ENCODE measurements at regions not wholly inside any gene's neighbourhood (a gene's known extent, or its start where the extent isn't known, plus 50 kb on each side); places are given as distances from the start of the nearest gene placed in this dataset.

- no peak for TF ChIP-seq CTCF (conservative IDR thresholded peaks at IDR 0.05 in 1 of 2, IDR thresholded peaks at IDR 0.05 in 1 of 2; ENCODE audit: low read depth in 1 of 2, low read length in 2 of 2)
- TF ChIP-seq EZH2 (IDR thresholded peaks at IDR 0.05; ENCODE audit: low read length, missing control alignments) = no peak
- Histone ChIP-seq H3K4me2 (ENCODE audit: extremely low read depth, insufficient read depth, low read length) (no peak overlapping the region), H3K36me3 (ENCODE audit: control insufficient read depth, insufficient read depth, low read length) (no peaks in the 10 kb centered on the region), H3K79me2 (ENCODE audit: control insufficient read depth, insufficient read depth, low read length) (no peaks in the 10 kb centered on the region), H3K27ac (ENCODE audit: insufficient read depth, low read length) (no peak overlapping the region), H3K9ac (ENCODE audit: insufficient read depth, low read length) (no peak overlapping the region), H2AFZ (ENCODE audit: low read length) (no peak overlapping the region), H4K20me1 (ENCODE audit: control insufficient read depth, extremely low read depth, insufficient read depth, low read length) (no peaks in the 10 kb centered on the region), H3K27me3 (ENCODE audit: control insufficient read depth, insufficient read depth, low read length) (no peaks in the 10 kb centered on the region), H3K9me3 (ENCODE audit: control insufficient read depth, insufficient read depth, low read depth, low read length) (no peaks in the 10 kb centered on the region), H3K4me3 (replicated peaks in 1 of 4; ENCODE audit: control extremely low read depth in 1 of 4, insufficient read depth in 1 of 4, low read depth in 3 of 4, low read length in 4 of 4) (no peak overlapping the region), H3K4me1 (ENCODE audit: control insufficient read depth, extremely low read depth, insufficient read depth, low read length) (peaks cover 4% of the 10 kb centered on the region)
- no peak for DNase-seq (ENCODE audit: low read depth in 2 of 2)
Observed at GRCh38 chr2:41856946-41857345, 190.9 kb upstream of the PKDCC start.

DNA sequence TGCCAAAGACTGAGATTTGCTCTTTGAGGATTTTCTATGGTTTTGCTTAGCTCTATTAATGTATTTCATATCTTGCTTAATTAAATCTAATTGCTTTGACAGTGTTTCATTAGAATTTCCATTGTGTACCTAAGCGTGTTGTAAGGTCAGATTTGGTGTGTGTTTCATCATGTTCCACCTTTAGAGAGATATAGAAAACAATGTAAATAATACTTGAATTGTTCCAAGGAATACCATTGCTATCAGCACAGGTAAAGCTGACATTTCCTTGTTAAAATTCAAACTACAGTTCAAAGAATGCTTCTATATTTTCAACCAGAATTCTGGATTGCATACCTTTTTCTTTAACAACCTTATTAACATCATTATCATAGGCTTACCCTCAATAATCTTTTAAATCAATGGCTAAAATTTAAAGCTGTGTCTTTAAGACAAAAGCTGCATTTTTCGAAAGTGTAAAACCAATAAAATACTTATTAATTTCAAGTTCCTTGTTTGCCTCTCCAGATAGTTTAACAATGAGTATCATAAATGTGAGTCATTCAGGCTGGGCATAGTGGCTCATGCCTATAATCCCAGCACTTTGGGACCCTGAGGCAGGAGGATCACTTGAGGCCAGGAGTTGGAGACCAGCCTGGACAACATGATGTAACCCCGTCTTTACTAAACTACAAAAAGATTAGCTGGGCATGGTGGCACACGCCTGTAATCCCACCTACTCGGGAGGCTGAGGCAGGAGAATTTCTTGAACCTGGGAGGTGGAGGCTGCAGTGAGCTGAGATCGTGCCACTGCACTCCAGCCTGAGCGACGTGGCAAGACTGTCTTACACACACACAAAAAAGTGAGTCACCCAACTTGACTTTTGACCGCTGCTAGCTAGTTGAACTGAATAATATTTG is 188.0 kb upstream of the PKDCC start:
- H3K79me2 ChIP-seq (ENCODE audit: control insufficient read depth, insufficient read depth, low read length) = no peaks in the 10 kb centered on the region
- H3K4me3 ChIP-seq (replicated peaks in 1 of 4; ENCODE audit: control extremely low read depth in 1 of 4, insufficient read depth in 1 of 4, low read depth in 3 of 4, low read length in 4 of 4) = no peak overlapping the region
- no peak for TF ChIP-seq CTCF (conservative IDR thresholded peaks at IDR 0.05 in 1 of 2, IDR thresholded peaks at IDR 0.05 in 1 of 2; ENCODE audit: low read depth in 1 of 2, low read length in 2 of 2)
- no peak for TF ChIP-seq EZH2 (IDR thresholded peaks at IDR 0.05; ENCODE audit: low read length, missing control alignments)
- H3K4me2 ChIP-seq (ENCODE audit: extremely low read depth, insufficient read depth, low read length) = peak overlapping the region; percentile 27
- H3K27ac ChIP-seq (ENCODE audit: insufficient read depth, low read length) = peak overlapping the region; percentile 30
- no peaks in the 10 kb centered on the region for H3K9me3 ChIP-seq (ENCODE audit: control insufficient read depth, insufficient read depth, low read depth, low read length)
- H3K9ac ChIP-seq (ENCODE audit: insufficient read depth, low read length) = no peak overlapping the region
- H3K36me3 ChIP-seq (ENCODE audit: control insufficient read depth, insufficient read depth, low read length) = no peaks in the 10 kb centered on the region
- DNase-seq (ENCODE audit: low read depth in 2 of 2) = peak; percentile 63 to 68
- H3K27me3 ChIP-seq (ENCODE audit: control insufficient read depth, insufficient read depth, low read length) = no peaks in the 10 kb centered on the region
- peak overlapping the region; percentile 9 for H2AFZ ChIP-seq (ENCODE audit: low read length)
- H4K20me1 ChIP-seq (ENCODE audit: control insufficient read depth, extremely low read depth, insufficient read depth, low read length) = no peaks in the 10 kb centered on the region
- peaks cover 4% of the 10 kb centered on the region for H3K4me1 ChIP-seq (ENCODE audit: control insufficient read depth, extremely low read depth, insufficient read depth, low read length)

DNA sequence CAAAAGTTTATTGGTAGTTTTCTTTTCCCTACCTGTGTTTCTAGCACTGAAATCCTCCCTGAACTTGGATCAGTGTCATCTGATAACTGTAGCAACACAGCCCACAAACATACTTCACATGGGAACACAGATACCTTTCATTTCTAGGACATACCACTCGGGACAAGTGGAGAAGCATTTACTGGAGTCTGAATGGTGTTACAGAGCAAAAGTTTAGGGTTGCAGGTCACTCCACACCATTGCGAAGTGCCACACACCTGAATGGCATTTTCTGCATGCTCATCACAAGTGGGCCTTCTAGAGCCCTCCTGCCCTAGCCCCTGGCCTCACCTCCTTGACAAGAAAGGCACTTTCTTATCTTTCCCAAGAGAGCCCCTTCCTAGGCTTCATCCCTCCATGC is 184.8 kb upstream of the PKDCC start:
- Histone ChIP-seq H2AFZ (ENCODE audit: low read length) (no peak overlapping the region), H3K4me2 (ENCODE audit: extremely low read depth, insufficient read depth, low read length) (no peak overlapping the region), H3K79me2 (ENCODE audit: control insufficient read depth, insufficient read depth, low read length) (no peaks in the 10 kb centered on the region), H3K27ac (ENCODE audit: insufficient read depth, low read length) (no peak overlapping the region), H3K27me3 (ENCODE audit: control insufficient read depth, insufficient read depth, low read length) (no peaks in the 10 kb centered on the region), H3K9me3 (ENCODE audit: control insufficient read depth, insufficient read depth, low read depth, low read length) (no peaks in the 10 kb centered on the region), H3K36me3 (ENCODE audit: control insufficient read depth, insufficient read depth, low read length) (no peaks in the 10 kb centered on the region), H3K4me1 (ENCODE audit: control insufficient read depth, extremely low read depth, insufficient read depth, low read length) (peaks cover 4% of the 10 kb centered on the region), H3K4me3 (replicated peaks in 1 of 4; ENCODE audit: control extremely low read depth in 1 of 4, insufficient read depth in 1 of 4, low read depth in 3 of 4, low read length in 4 of 4) (no peak overlapping the region), H4K20me1 (ENCODE audit: control insufficient read depth, extremely low read depth, insufficient read depth, low read length) (no peaks in the 10 kb centered on the region), H3K9ac (ENCODE audit: insufficient read depth, low read length) (no peak overlapping the region)
- TF ChIP-seq CTCF (conservative IDR thresholded peaks at IDR 0.05 in 1 of 2, IDR thresholded peaks at IDR 0.05 in 1 of 2; ENCODE audit: low read depth in 1 of 2, low read length in 2 of 2) (no peak), EZH2 (IDR thresholded peaks at IDR 0.05; ENCODE audit: low read length, missing control alignments) (no peak)
- DNase-seq (ENCODE audit: low read depth in 2 of 2) = no peak

Data from fibroblast of lung (primary cell).